ENCODE measurements at regions not wholly inside any gene's neighbourhood (a gene's known extent, or its start where the extent isn't known, plus 50 kb on each side); places are given as distances from the start of the nearest gene placed in this dataset.

- Histone ChIP-seq H3K9me2 (ENCODE audit: insufficient read depth) (no peaks in the 10 kb centered on the region), H3K27me3 (replicated peaks; ENCODE audit: insufficient read depth) (no peaks in the 10 kb centered on the region), H3K27ac (no peak overlapping the region), H3F3A (ENCODE audit: insufficient read depth) (peaks cover 12% of the 10 kb centered on the region), H3K36me3 (ENCODE audit: low read depth) (no peaks in the 10 kb centered on the region), H3K79me2 (ENCODE audit: insufficient read depth) (no peaks in the 10 kb centered on the region), H3K4me1 (ENCODE audit: insufficient read depth) (peaks cover 13% of the 10 kb centered on the region; the same call in 1 of the 2 replicates), H2AFZ (no peak overlapping the region), H3K4me2 (ENCODE audit: unreplicated experiment) (peak overlapping the region; percentile 35), H3K9me3 (ENCODE audit: low read depth) (no peaks in the 10 kb centered on the region), H3K9ac (no peak overlapping the region), H4K20me1 (ENCODE audit: insufficient read depth) (no peaks in the 10 kb centered on the region), H3K4me3 (no peak overlapping the region)
- TF ChIP-seq EZH2 (IDR thresholded peaks at IDR 0.05; ENCODE audit: insufficient read depth, poor library complexity, severe bottlenecking) (no peak), EZH2phosphoT487 (IDR thresholded peaks at IDR 0.05; ENCODE audit: insufficient read depth, low read depth) (no peak)
- 30 to 41% methylated on average over 3 of the region's 3 CpGs for WGBS, 2 experiments (ENCODE audit: low coverage in 1 of 2, low lambda C conversion rate in 2 of 2, missing lambda C conversion rate in 2 of 2)
- DNase-seq = peak; percentile 75
- in situ Hi-C loops (cut with MboI) = no loop called here
Observed at GRCh38 chr5:38607396-38607795, 51.0 kb upstream of the LIFR start.

DNA sequence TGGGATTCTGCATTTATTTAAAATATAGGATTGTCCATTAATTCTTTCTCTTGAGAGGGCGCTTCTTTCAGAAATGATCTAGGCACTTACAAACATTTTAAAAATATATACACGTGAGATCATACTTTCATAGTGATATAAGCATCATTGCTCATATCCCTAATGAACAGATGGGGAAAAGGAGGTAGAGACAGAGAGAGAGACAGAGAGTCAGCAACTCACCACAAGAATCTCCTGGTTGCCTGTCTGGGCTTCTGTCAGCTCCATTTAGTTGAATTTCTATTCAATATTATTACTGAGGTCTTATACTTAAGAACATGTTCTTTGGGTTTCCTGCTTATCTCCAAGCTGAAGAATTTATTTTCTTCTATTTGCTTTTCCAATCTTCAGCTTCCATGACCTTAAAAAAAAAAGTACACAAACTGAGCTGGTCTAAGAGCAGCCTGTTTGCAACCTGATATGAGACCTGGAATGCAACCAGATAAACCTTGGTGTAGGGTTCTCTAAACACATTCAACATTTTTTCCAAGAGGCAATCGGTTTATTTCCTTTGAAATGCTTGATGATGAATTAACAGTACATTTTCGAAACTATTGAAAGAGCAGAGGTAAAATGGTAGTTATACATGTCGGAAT, 51.6 kb upstream of the LIFR start:
- Histone ChIP-seq H3K27ac (no peak overlapping the region), H3K36me3 (ENCODE audit: low read depth) (no peaks in the 10 kb centered on the region)
- WGBS, 2 experiments (ENCODE audit: low coverage in 1 of 2, low lambda C conversion rate in 2 of 2, missing lambda C conversion rate in 2 of 2) = 84% methylated on average over 5 of the region's 5 CpGs

DNA sequence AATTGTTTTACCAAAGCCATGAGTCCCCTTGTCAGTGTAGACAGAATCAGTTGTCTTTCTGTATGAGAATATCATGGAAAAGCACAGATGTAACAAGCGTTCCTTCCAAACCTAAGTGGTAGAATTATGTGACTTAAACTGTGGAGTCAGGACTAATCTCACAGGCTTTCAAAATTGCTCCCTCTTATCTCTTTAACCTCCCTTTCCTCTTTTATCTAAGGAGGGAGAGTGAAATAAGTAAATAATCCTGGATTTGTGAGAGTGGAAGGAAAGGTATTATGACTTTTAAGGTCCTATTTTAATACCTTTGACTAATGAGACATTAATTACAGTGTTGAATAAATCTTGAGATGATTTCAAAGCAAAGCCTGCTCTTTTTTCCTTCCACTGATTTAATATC, 52.4 kb upstream of the LIFR start:
- WGBS, 2 experiments (ENCODE audit: low coverage in 1 of 2, low lambda C conversion rate in 2 of 2, missing lambda C conversion rate in 2 of 2) = 97 to 100% methylated on average over 1 of the region's 1 CpG

More for the DNA sequence above, 51.6 kb upstream of the LIFR start:
- Histone ChIP-seq H3K9me2 (ENCODE audit: insufficient read depth) (no peaks in the 10 kb centered on the region), H4K20me1 (ENCODE audit: insufficient read depth) (no peaks in the 10 kb centered on the region), H3K27me3 (replicated peaks; ENCODE audit: insufficient read depth) (no peaks in the 10 kb centered on the region), H3K4me2 (ENCODE audit: unreplicated experiment) (peak overlapping the region; percentile 35), H3K9me3 (ENCODE audit: low read depth) (no peaks in the 10 kb centered on the region), H2AFZ (no peak overlapping the region), H3K4me3 (no peak overlapping the region), H3K9ac (no peak overlapping the region), H3K79me2 (ENCODE audit: insufficient read depth) (no peaks in the 10 kb centered on the region), H3K4me1 (ENCODE audit: insufficient read depth) (peaks cover 11% of the 10 kb centered on the region; the same call in 1 of the 2 replicates), H3F3A (ENCODE audit: insufficient read depth) (peaks cover 6% of the 10 kb centered on the region; the same call in 1 of the 2 replicates)
- in situ Hi-C loops (cut with MboI) = no loop called here
- DNase-seq = no peak
- TF ChIP-seq EZH2phosphoT487 (IDR thresholded peaks at IDR 0.05; ENCODE audit: insufficient read depth, low read depth) (no peak), EZH2 (IDR thresholded peaks at IDR 0.05; ENCODE audit: insufficient read depth, poor library complexity, severe bottlenecking) (no peak)

DNA sequence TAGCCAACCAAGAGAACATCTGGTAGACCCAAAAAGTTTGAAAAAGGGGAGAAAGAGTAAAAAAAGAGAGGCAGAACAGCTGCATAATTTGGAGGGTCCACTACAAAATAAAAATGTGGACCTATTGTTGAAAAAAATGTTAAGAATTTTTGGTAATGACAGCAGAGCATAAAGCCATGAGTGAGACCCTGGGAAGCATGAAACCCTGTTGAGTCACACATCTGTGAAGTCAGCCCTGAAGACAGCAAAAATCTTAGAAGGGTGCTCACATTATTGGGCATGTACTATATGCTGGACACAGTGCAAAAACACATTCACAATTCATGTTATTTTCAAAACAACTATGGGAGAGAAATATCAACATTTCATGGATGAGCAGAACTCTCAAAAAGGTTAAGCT, 56.4 kb upstream of the LIFR start:
- no peak overlapping the region for H3K9ac ChIP-seq
- H3K4me1 ChIP-seq (ENCODE audit: insufficient read depth) = peaks cover 12% of the 10 kb centered on the region; the same call in 1 of the 2 replicates
- no peaks in the 10 kb centered on the region for H4K20me1 ChIP-seq (ENCODE audit: insufficient read depth)
- H3K79me2 ChIP-seq (ENCODE audit: insufficient read depth) = no peaks in the 10 kb centered on the region
- no peak overlapping the region for H2AFZ ChIP-seq
- in situ Hi-C loops (cut with MboI) = no loop called here
- no peak overlapping the region for H3K4me3 ChIP-seq
- TF ChIP-seq EZH2phosphoT487 (IDR thresholded peaks at IDR 0.05; ENCODE audit: insufficient read depth, low read depth) = no peak
- no peak for TF ChIP-seq EZH2 (IDR thresholded peaks at IDR 0.05; ENCODE audit: insufficient read depth, poor library complexity, severe bottlenecking)
- H3K27me3 ChIP-seq (replicated peaks; ENCODE audit: insufficient read depth) = 0 out of 2 replicates have a peak, but pooled peaks cover 4% of the 10 kb centered on the region
- H3K9me3 ChIP-seq (ENCODE audit: low read depth) = no peaks in the 10 kb centered on the region
- H3F3A ChIP-seq (ENCODE audit: insufficient read depth) = peaks cover 5% of the 10 kb centered on the region; the same call in 1 of the 2 replicates
- no peak for DNase-seq
- H3K4me2 ChIP-seq (ENCODE audit: unreplicated experiment) = no peak overlapping the region
- H3K36me3 ChIP-seq (ENCODE audit: low read depth) = no peaks in the 10 kb centered on the region
- H3K27ac ChIP-seq = no peak overlapping the region
- no peaks in the 10 kb centered on the region for H3K9me2 ChIP-seq (ENCODE audit: insufficient read depth)

More for the DNA sequence above, 52.4 kb upstream of the LIFR start:
- in situ Hi-C loops (cut with MboI) = no loop called here
- no peak overlapping the region for H3K4me2 ChIP-seq (ENCODE audit: unreplicated experiment)
- no peaks in the 10 kb centered on the region for H3K9me3 ChIP-seq (ENCODE audit: low read depth)
- no peak overlapping the region for H3K4me3 ChIP-seq
- peaks cover 11% of the 10 kb centered on the region; the same call in 1 of the 2 replicates for H3K4me1 ChIP-seq (ENCODE audit: insufficient read depth)
- no peak overlapping the region for H2AFZ ChIP-seq
- no peak overlapping the region for H3K9ac ChIP-seq
- no peak overlapping the region for H3K27ac ChIP-seq
- H3K9me2 ChIP-seq (ENCODE audit: insufficient read depth) = no peaks in the 10 kb centered on the region
- no peaks in the 10 kb centered on the region for H4K20me1 ChIP-seq (ENCODE audit: insufficient read depth)
- H3K36me3 ChIP-seq (ENCODE audit: low read depth) = no peaks in the 10 kb centered on the region
- no peak for DNase-seq
- no peaks in the 10 kb centered on the region for H3K27me3 ChIP-seq (replicated peaks; ENCODE audit: insufficient read depth)
- H3F3A ChIP-seq (ENCODE audit: insufficient read depth) = peaks cover 6% of the 10 kb centered on the region; the same call in 1 of the 2 replicates
- H3K79me2 ChIP-seq (ENCODE audit: insufficient read depth) = no peaks in the 10 kb centered on the region
- TF ChIP-seq EZH2 (IDR thresholded peaks at IDR 0.05; ENCODE audit: insufficient read depth, poor library complexity, severe bottlenecking) = no peak
- TF ChIP-seq EZH2phosphoT487 (IDR thresholded peaks at IDR 0.05; ENCODE audit: insufficient read depth, low read depth) = no peak
